ENCODE measurements at regions not wholly inside any gene's neighbourhood (a gene's known extent, or its start where the extent isn't known, plus 50 kb on each side); places are given as distances from the start of the nearest gene placed in this dataset.

GRCh38 chr6:169406804-169407203, 153.2 kb upstream of the THBS2 start:
- no peak for DNase-seq (ENCODE audit: low spot score)

GRCh38 chr6:169406034-169406433, 152.4 kb upstream of the THBS2 start:
- DNase-seq (ENCODE audit: low spot score), result no peak
- peaks cover 11% of the 10 kb centered on the region for H3K9me3 Mint-ChIP-seq (ENCODE audit: low read depth)
- no peak overlapping the region for H3K4me3 Mint-ChIP-seq (ENCODE audit: unreplicated experiment)
- no peak overlapping the region for H3K27ac Mint-ChIP-seq (ENCODE audit: unreplicated experiment)
- H3K4me1 Mint-ChIP-seq (ENCODE audit: low read depth), result no peaks in the 10 kb centered on the region
- no peaks in the 10 kb centered on the region for H3K27me3 Mint-ChIP-seq (ENCODE audit: low read depth)
- H3K36me3 Mint-ChIP-seq (ENCODE audit: low read depth), result peaks cover 2% of the 10 kb centered on the region
- TF ChIP-seq CTCF (IDR thresholded peaks at IDR 0.05), result no peak

More at GRCh38 chr6:169406804-169407203, 153.2 kb upstream of the THBS2 start:
- H3K4me1 Mint-ChIP-seq (ENCODE audit: low read depth), result no peaks in the 10 kb centered on the region
- no peak overlapping the region for H3K4me3 Mint-ChIP-seq (ENCODE audit: unreplicated experiment)
- H3K27me3 Mint-ChIP-seq (ENCODE audit: low read depth), result no peaks in the 10 kb centered on the region
- TF ChIP-seq CTCF (IDR thresholded peaks at IDR 0.05), result no peak
- no peak overlapping the region for H3K27ac Mint-ChIP-seq (ENCODE audit: unreplicated experiment)
- peaks cover 11% of the 10 kb centered on the region for H3K9me3 Mint-ChIP-seq (ENCODE audit: low read depth)
- H3K36me3 Mint-ChIP-seq (ENCODE audit: low read depth), result peaks cover 2% of the 10 kb centered on the region

GRCh38 chr6:169404828-169405227, 151.2 kb upstream of the THBS2 start:
- Mint-ChIP-seq H3K36me3 (ENCODE audit: low read depth) (peaks cover 2% of the 10 kb centered on the region), H3K4me3 (ENCODE audit: unreplicated experiment) (no peak overlapping the region), H3K27ac (ENCODE audit: unreplicated experiment) (no peak overlapping the region), H3K9me3 (ENCODE audit: low read depth) (peaks cover 8% of the 10 kb centered on the region), H3K4me1 (ENCODE audit: low read depth) (no peaks in the 10 kb centered on the region), H3K27me3 (ENCODE audit: low read depth) (no peaks in the 10 kb centered on the region)
- no peak for TF ChIP-seq CTCF (IDR thresholded peaks at IDR 0.05)
- no peak for DNase-seq (ENCODE audit: low spot score)

GRCh38 chr6:169398342-169399105, 144.9 kb upstream of the THBS2 start:
- Mint-ChIP-seq H3K27ac (ENCODE audit: unreplicated experiment) (no peak overlapping the region), H3K4me1 (ENCODE audit: low read depth) (no peaks in the 10 kb centered on the region), H3K4me3 (ENCODE audit: unreplicated experiment) (no peak overlapping the region), H3K27me3 (ENCODE audit: low read depth) (peaks cover 2% of the 10 kb centered on the region), H3K9me3 (ENCODE audit: low read depth) (no peaks in the 10 kb centered on the region), H3K36me3 (ENCODE audit: low read depth) (no peaks in the 10 kb centered on the region)
- no peak for TF ChIP-seq CTCF (IDR thresholded peaks at IDR 0.05)
- no peak for DNase-seq (ENCODE audit: low spot score)

GRCh38 chr6:169397684-169398083, 144.0 kb upstream of the THBS2 start:
- Mint-ChIP-seq H3K27me3 (ENCODE audit: low read depth) (peaks cover 2% of the 10 kb centered on the region), H3K4me1 (ENCODE audit: low read depth) (no peaks in the 10 kb centered on the region), H3K9me3 (ENCODE audit: low read depth) (no peaks in the 10 kb centered on the region), H3K36me3 (ENCODE audit: low read depth) (no peaks in the 10 kb centered on the region), H3K4me3 (ENCODE audit: unreplicated experiment) (no peak overlapping the region), H3K27ac (ENCODE audit: unreplicated experiment) (no peak overlapping the region)
- no peak for DNase-seq (ENCODE audit: low spot score)
- TF ChIP-seq CTCF (IDR thresholded peaks at IDR 0.05), result no peak
